ENCODE measurements at regions not wholly inside any gene's neighbourhood (a gene's known extent, or its start where the extent isn't known, plus 50 kb on each side); places are given as distances from the start of the nearest gene placed in this dataset.

GRCh38 chr11:104792861-104793260, 105.4 kb downstream of the CASP12 start:
- WGBS, 2 experiments (ENCODE audit: extremely low coverage in 1 of 2, insufficient coverage in 1 of 2, insufficient read length in 1 of 2, insufficient replicate concordance in 2 of 2, low coverage in 1 of 2, low lambda C conversion rate in 2 of 2, missing lambda C conversion rate in 1 of 2), result 84% methylated on average over 2 of the region's 2 CpGs; no CpG with 5 or more reads in 1 of the 2 experiments
- H2BK20ac ChIP-seq (ENCODE audit: low read length), result no peak overlapping the region
- no peak overlapping the region for H2AFZ ChIP-seq (ENCODE audit: low read length)
- H3K4me1 ChIP-seq (replicated peaks in 1 of 4; ENCODE audit: control insufficient read depth in 3 of 4, insufficient read depth in 4 of 4, low read length in 3 of 4), result no peaks in the 10 kb centered on the region
- no peak overlapping the region for H4K8ac ChIP-seq (ENCODE audit: extremely low read depth, insufficient read depth, low read length)
- no peak overlapping the region for H3K27ac ChIP-seq (ENCODE audit: low read depth, low read length)
- FAIRE-seq, result no peak
- no peak overlapping the region for H2AK5ac ChIP-seq (ENCODE audit: low read depth, low read length)
- H4K91ac ChIP-seq (replicated peaks; ENCODE audit: insufficient read length, low read length), result no peak overlapping the region
- no peaks in the 10 kb centered on the region for H3K79me2 ChIP-seq (ENCODE audit: control insufficient read depth in 1 of 2, insufficient read depth in 2 of 2, low read length in 2 of 2)
- no peak overlapping the region for H2BK120ac ChIP-seq (replicated peaks; ENCODE audit: low read depth, low read length)
- no peak overlapping the region for H4K5ac ChIP-seq (ENCODE audit: insufficient read length, low read depth, low read length)
- no peak overlapping the region for H3K14ac ChIP-seq (ENCODE audit: insufficient read length)
- no peaks in the 10 kb centered on the region for H3K27me3 ChIP-seq (replicated peaks in 1 of 4; ENCODE audit: control insufficient read depth in 3 of 4, extremely low read depth in 1 of 4, insufficient read depth in 3 of 4, low read length in 3 of 4)
- H3K18ac ChIP-seq (ENCODE audit: extremely low read depth, low read length), result no peak overlapping the region
- H4K20me1 ChIP-seq (replicated peaks in 1 of 2; ENCODE audit: control insufficient read depth in 1 of 2, insufficient read depth in 2 of 2, low read length in 2 of 2), result no peaks in the 10 kb centered on the region
- no peak overlapping the region for H3K4me3 ChIP-seq (ENCODE audit: extremely low read depth in 1 of 4, insufficient read depth in 2 of 4, low read depth in 3 of 4, low read length in 4 of 4)
- H3K4me2 ChIP-seq (ENCODE audit: insufficient read depth in 1 of 2, low read depth in 2 of 2, low read length in 2 of 2), result no peak overlapping the region
- peaks cover 0 to 2% of the 10 kb centered on the region in 2 experiments; a peak in 1 of 4 replicates for H3K9me3 ChIP-seq (ENCODE audit: insufficient read depth in 2 of 2, low read depth in 1 of 2, low read length in 1 of 2)
- TF ChIP-seq CTCF (IDR thresholded peaks at IDR 0.05; ENCODE audit: control extremely low read depth in 1 of 3, insufficient read depth in 1 of 3, low read depth in 1 of 3, low read length in 3 of 3) (no peak), TAF1 (IDR thresholded peaks at IDR 0.05; ENCODE audit: low read depth, low read length) (no peak), CHD2 (IDR thresholded peaks at IDR 0.05; ENCODE audit: low read length) (no peak), NANOG (IDR thresholded peaks at IDR 0.05; ENCODE audit: insufficient read depth, low read depth, low read length, poor library complexity, severe bottlenecking) (no peak), RBBP5 (IDR thresholded peaks at IDR 0.05; ENCODE audit: borderline replicate concordance, low read depth, low read length) (no peak), ATF3 (IDR thresholded peaks at IDR 0.05; ENCODE audit: insufficient read depth, low read depth, low read length) (no peak), EGR1 (IDR thresholded peaks at IDR 0.05; ENCODE audit: borderline replicate concordance, low read depth, low read length) (no peak), CHD1 (IDR thresholded peaks at IDR 0.05; ENCODE audit: low read depth, low read length) (no peak)
- H3K36me3 ChIP-seq (ENCODE audit: control insufficient read depth in 2 of 4, insufficient read depth in 4 of 4, low read length in 3 of 4), result no peaks in the 10 kb centered on the region
- H3K4ac ChIP-seq (replicated peaks; ENCODE audit: insufficient read length, low read depth, low read length), result no peak overlapping the region
- no peak overlapping the region for H3K56ac ChIP-seq (replicated peaks; ENCODE audit: insufficient read length, low read depth, low read length)
- no peak overlapping the region for H2BK12ac ChIP-seq (ENCODE audit: low read depth, low read length)
- no peak overlapping the region for H3K23ac ChIP-seq (ENCODE audit: insufficient read length)
- ChIA-PET POLR2A (ENCODE audit: partially characterized antibody) (interaction anchor here (1.7 kb wide), 1 partner anchor 19 kb away, joined by 3 read pairs; no protein-coding TSS in a partner anchor), CTCF (ENCODE audit: partially characterized antibody) (no interaction called here)
- H3K79me1 ChIP-seq (ENCODE audit: low read depth, low read length), result no peaks in the 10 kb centered on the region
- H3K9ac ChIP-seq (replicated peaks in 1 of 4; ENCODE audit: extremely low read depth in 1 of 4, low read depth in 3 of 4, low read length in 3 of 4), result no peak overlapping the region
- no peak overlapping the region for H2BK5ac ChIP-seq (ENCODE audit: low read depth, low read length)
- no peak overlapping the region for H2BK15ac ChIP-seq (ENCODE audit: low read length)
- H3K23me2 ChIP-seq (ENCODE audit: low read depth, low read length), result no peaks in the 10 kb centered on the region
- DNase-seq (ENCODE audit: low read depth in 1 of 2, low spot score in 2 of 2), result no peak

Data from H1 (cell line).